Natural killer cell (primary cell): ENCODE measurements at regions not wholly inside any gene's neighbourhood (a gene's known extent, or its start where the extent isn't known, plus 50 kb on each side); places are given as distances from the start of the nearest gene placed in this dataset.

Experiments used
- ATAC-seq, 3 donors: fragments of 150-1000 bp in 2 of 3; fragments of 200-7000 bp in 1 of 3; cut with Tn5 transposase; 1 replicate in 1 of 3; 2 replicates in 2 of 3; pipeline ENCODE4 v1.10.0; 2021; ENCODE audit warnings: mild to moderate bottlenecking in 2 of 3, moderate library complexity in 2 of 3
- DNase-seq, 2 donors: peaks; one replicate each; pipeline versions ENCODE4 v3.0.0 to v3.0.0-alpha.2; 2013 to 2021; ENCODE audit warnings: mixed read lengths in 1 of 2
- H3K27ac ChIP-seq: one replicate; pipeline ENCODE4 v1.5.1; 2013; ENCODE audit warnings: mild to moderate bottlenecking, low read length
- H3K27me3 ChIP-seq: one replicate; pipeline ENCODE4 v1.6.1; 2013; ENCODE audit warnings: low read length; ENCODE audit not compliant: control insufficient read depth, insufficient read depth
- H3K36me3 ChIP-seq: one replicate; pipeline ENCODE4 v1.6.1; 2013; ENCODE audit warnings: low read length; ENCODE audit not compliant: control insufficient read depth, insufficient read depth
- H3K4me1 ChIP-seq: one replicate; pipeline ENCODE4 v1.6.1; 2013; ENCODE audit warnings: low read length; ENCODE audit not compliant: control insufficient read depth, insufficient read depth
- H3K4me3 ChIP-seq: one replicate; pipeline ENCODE4 v1.5.1; 2013; ENCODE audit warnings: low read length
- H3K9me3 ChIP-seq: one replicate; pipeline ENCODE4 v1.6.1; 2013; ENCODE audit warnings: low read length; ENCODE audit not compliant: control insufficient read depth, insufficient read depth
- H3K27ac Mint-ChIP-seq, 2 donors: one replicate each; pipeline ENCODE4 v1.8.0; 2022; ENCODE audit warnings: mild to moderate bottlenecking in 2 of 2, mixed read lengths in 2 of 2, moderate library complexity in 1 of 2
- H3K27me3 Mint-ChIP-seq, 2 donors: one replicate each; pipeline ENCODE4 v1.8.0; 2022; ENCODE audit warnings: low read depth in 2 of 2, mixed read lengths in 2 of 2
- H3K36me3 Mint-ChIP-seq: one replicate; pipeline ENCODE4 v1.8.0; 2022; ENCODE audit warnings: mixed read lengths
- H3K4me1 Mint-ChIP-seq, 2 donors: one replicate each; pipeline ENCODE4 v1.8.0; 2022; ENCODE audit warnings: mixed read lengths in 2 of 2
- H3K4me3 Mint-ChIP-seq: one replicate; pipeline ENCODE4 v1.8.0; 2022; ENCODE audit warnings: mild to moderate bottlenecking, moderate library complexity, mixed read lengths
- H3K9me3 Mint-ChIP-seq, 2 donors: one replicate each; pipeline ENCODE4 v1.8.0; 2022; ENCODE audit warnings: mixed read lengths in 2 of 2
- CTCF ChIP-seq: fragments of 200-600 bp; IDR thresholded peaks from one replicate; pipeline ENCODE4 v1.8.0; 2022; ENCODE audit warnings: antibody characterized with exemption
- WGBS: methylation state at CpG from one replicate; pipeline ENCODE4 v1.1.7; 2013; ENCODE audit warnings: missing lambda C conversion rate; ENCODE audit not compliant: insufficient coverage; 5-methylcytosine and 5-hydroxymethylcytosine counted together
- intact Hi-C: fragments of 100-400 bp; cut with micrococcal nuclease; formaldehyde crosslinking; loops from one replicate; pipeline ENCODE4 v1.14.2; 2022

GRCh38 chr2:19235308-19235707 lies 123.1 kb downstream of the OSR1 start:
- Histone ChIP-seq H3K4me3 (no peak overlapping the region), H3K27me3 (no peaks in the 10 kb centered on the region), H3K4me1 (no peaks in the 10 kb centered on the region), H3K36me3 (no peaks in the 10 kb centered on the region), H3K27ac (no peak overlapping the region), H3K9me3 (no peaks in the 10 kb centered on the region)
- no peak for ATAC-seq
- H3K36me3 Mint-ChIP-seq, result no peaks in the 10 kb centered on the region
- intact Hi-C loops, result no loop called here
- no peak overlapping the region for H3K27ac Mint-ChIP-seq
- no peaks in the 10 kb centered on the region for H3K27me3 Mint-ChIP-seq
- H3K9me3 Mint-ChIP-seq, result peaks cover 3 to 9% of the 10 kb centered on the region in 2 donors
- 92% methylated on average over 2 of the region's 2 CpGs for WGBS
- DNase-seq, result no peak
- no peak overlapping the region for H3K4me3 Mint-ChIP-seq
- no peak for TF ChIP-seq CTCF
- H3K4me1 Mint-ChIP-seq, result no peaks in the 10 kb centered on the region

DNA sequence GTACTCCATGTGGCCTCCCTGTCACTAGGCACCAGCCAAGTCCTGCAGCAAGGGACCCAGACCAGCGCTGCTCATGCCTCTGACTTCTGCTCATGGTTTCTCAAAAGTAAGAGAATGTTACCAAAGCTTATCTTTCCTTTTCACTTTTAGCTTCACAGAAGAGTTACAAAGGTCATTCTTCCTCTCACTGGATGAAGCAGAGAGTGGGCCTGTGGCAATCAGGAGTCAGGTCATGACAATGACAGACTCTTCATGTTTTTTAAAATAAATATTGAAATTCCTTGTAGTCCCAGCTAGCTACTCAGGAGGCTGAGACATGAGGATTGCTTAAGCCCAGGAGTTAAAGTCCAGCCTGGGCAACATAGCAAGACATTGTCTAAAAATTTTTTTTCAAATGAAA lies 126.1 kb downstream of the OSR1 start:
- TF ChIP-seq CTCF, result no peak
- 75% methylated on average over 1 of the region's 1 CpG for WGBS
- no peak for ATAC-seq
- Histone ChIP-seq H3K4me3 (no peak overlapping the region), H3K36me3 (no peaks in the 10 kb centered on the region), H3K27ac (no peak overlapping the region), H3K4me1 (no peaks in the 10 kb centered on the region), H3K27me3 (no peaks in the 10 kb centered on the region), H3K9me3 (no peaks in the 10 kb centered on the region)
- Mint-ChIP-seq H3K9me3 (peaks cover 0 to 4% of the 10 kb centered on the region in 2 donors), H3K4me1 (no peaks in the 10 kb centered on the region), H3K27me3 (no peaks in the 10 kb centered on the region), H3K36me3 (no peaks in the 10 kb centered on the region), H3K4me3 (no peak overlapping the region), H3K27ac (no peak overlapping the region)
- no peak for DNase-seq
- intact Hi-C loops, result no loop called here

GRCh38 chr2:19231625-19232024 lies 126.8 kb downstream of the OSR1 start:
- Histone ChIP-seq H3K4me3 (no peak overlapping the region), H3K36me3 (no peaks in the 10 kb centered on the region), H3K9me3 (no peaks in the 10 kb centered on the region), H3K27ac (no peak overlapping the region), H3K27me3 (no peaks in the 10 kb centered on the region), H3K4me1 (no peaks in the 10 kb centered on the region)
- no peak for DNase-seq
- H3K4me3 Mint-ChIP-seq, result no peak overlapping the region
- no peak for TF ChIP-seq CTCF
- H3K27ac Mint-ChIP-seq, result no peak overlapping the region
- no peak for ATAC-seq
- intact Hi-C loops, result no loop called here
- no peaks in the 10 kb centered on the region for H3K36me3 Mint-ChIP-seq
- H3K9me3 Mint-ChIP-seq, result peaks cover 0 to 2% of the 10 kb centered on the region in 2 donors
- no peaks in the 10 kb centered on the region for H3K4me1 Mint-ChIP-seq
- WGBS, result 92% methylated on average over 2 of the region's 2 CpGs
- H3K27me3 Mint-ChIP-seq, result no peaks in the 10 kb centered on the region

GRCh38 chr2:19230626-19231025 lies 127.8 kb downstream of the OSR1 start:
- Mint-ChIP-seq H3K27ac (no peak overlapping the region), H3K4me1 (no peaks in the 10 kb centered on the region), H3K9me3 (peaks cover 0 to 3% of the 10 kb centered on the region in 2 donors), H3K27me3 (no peaks in the 10 kb centered on the region), H3K36me3 (no peaks in the 10 kb centered on the region), H3K4me3 (no peak overlapping the region)
- Histone ChIP-seq H3K4me3 (no peak overlapping the region), H3K4me1 (no peaks in the 10 kb centered on the region), H3K9me3 (no peaks in the 10 kb centered on the region), H3K27ac (no peak overlapping the region), H3K36me3 (no peaks in the 10 kb centered on the region), H3K27me3 (no peaks in the 10 kb centered on the region)
- ATAC-seq (no peak), DNase-seq (no peak)
- intact Hi-C loops, result no loop called here
- TF ChIP-seq CTCF, result no peak
- 88% methylated on average over 2 of the region's 2 CpGs for WGBS
